HG02623 (cell line): ENCODE measurements at regions not wholly inside any gene's neighbourhood (a gene's known extent, or its start where the extent isn't known, plus 50 kb on each side); places are given as distances from the start of the nearest gene placed in this dataset.
"Not testable (repeated sequence)": the region's sequence is repeated elsewhere in the genome, so short reads cannot be mapped to it uniquely, and the experiment has no call there.

Experiments
- ATAC-seq: cut with Tn5 transposase; IDR thresholded peaks from one replicate; pipeline ENCODE4 v1.9.1; 2021; ENCODE audit warnings: moderate library complexity; ENCODE audit not compliant: unreplicated experiment

- ATAC-seq, result no peak
Observed at GRCh38 chr1:172795741-172796140, 136.8 kb downstream of the FASLG start.

DNA sequence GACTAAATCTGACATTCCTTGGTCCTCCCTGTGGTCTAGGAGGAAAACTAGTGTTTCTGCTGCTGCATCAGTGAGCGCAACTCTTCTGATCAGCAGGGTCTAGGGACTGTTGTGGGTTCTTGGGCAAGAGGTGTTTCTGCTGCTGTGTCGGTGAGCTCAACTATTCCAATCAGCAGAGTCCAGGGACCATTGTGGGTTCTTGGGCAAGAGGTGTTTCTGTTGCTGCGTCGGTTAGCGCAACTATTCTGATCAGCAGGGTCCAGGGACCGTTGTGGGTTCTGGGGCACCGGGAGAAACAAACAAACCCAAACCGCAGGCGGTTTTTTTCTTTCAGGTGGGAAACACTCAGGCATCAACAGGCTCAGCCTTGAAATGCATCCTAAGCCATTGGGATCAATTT is 140.9 kb downstream of the FASLG start:
- ATAC-seq, result not testable (repeated sequence)

DNA sequence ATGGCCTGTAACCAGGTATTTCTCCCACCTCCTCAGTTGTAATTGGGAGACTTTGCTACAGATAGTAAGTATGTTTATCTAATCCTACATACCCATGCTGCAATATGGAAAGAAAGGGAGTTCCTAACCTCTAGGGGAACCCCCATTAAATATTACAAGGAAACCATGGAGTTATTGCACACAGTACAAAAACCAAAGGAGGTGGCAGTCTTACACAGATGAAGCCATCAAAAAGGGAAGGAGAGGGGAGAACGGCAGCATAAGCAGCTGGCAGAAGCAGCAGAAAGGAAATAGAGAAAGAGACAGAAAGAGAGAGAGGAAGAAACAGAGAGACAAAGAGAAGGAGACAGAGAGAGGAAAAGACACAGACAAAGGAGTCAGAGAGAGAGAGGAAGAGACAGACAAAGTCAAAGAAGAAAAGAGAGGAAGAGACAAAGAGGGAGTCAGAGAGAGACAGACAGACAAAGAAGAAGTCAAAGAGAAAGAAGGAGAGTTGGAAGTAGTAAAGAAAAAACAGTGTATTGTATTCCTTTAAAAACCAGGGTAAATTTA is 142.9 kb downstream of the FASLG start:
- no peak for ATAC-seq

GRCh38 chr1:172809750-172810149 is 150.8 kb downstream of the FASLG start:
- no peak for ATAC-seq

DNA sequence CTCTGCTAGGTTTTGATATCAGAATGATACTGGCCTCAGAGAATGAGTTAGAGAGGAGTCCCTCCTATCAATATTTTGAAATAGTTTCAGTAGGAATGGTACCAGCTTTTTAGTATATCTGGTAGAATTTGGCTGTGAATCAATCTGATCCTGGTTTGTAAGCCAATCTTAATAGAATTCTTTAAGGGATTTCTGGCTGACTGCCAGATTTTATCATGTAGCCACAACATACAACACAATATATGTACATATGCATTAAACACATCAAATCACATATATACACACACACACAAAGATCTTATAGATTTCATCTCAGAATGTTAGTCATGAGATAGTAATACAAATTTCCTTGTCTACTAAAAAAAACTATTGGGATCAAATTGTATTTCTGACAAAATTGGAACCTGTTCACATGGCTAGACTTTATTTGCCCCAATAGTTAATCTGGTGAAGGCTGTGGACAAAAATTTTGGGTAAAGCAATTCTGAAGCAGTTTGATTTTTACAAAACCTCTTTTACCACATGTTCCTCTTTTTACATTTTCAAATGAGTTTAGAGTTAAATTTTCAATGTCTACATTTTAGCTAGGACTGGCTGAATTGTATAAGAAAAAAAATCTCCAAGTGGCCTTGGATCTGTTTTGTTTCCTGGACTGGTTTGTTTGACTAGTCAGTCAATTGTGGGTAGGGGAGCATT is 151.7 kb downstream of the FASLG start:
- ATAC-seq, result no peak

- no peak for ATAC-seq
Observed at GRCh38 chr1:172811694-172812093, 152.8 kb downstream of the FASLG start.

- ATAC-seq, result no peak
Observed at GRCh38 chr1:172812118-172812517, 153.2 kb downstream of the FASLG start.

- ATAC-seq, result no peak
Observed at GRCh38 chr1:172813330-172813729, 154.4 kb downstream of the FASLG start.

DNA sequence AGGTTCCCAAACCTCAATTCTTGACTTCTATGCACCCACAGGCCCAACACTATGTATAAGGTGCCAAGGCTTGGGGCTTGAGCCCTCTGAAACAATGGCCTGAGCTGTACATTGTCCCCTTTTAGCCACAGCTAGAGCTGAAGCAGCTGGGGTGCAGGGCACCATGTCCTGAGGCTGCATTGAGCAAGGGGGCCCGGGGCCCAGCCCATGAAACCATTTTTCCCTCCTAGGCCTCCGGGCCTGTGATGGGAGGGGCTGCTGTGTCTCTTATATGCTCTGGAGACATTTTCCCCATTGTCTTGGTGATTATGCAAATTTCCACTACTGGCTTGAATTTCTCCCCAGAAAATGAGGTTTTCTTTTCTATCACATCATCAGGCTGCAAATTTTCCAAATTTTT is 155.5 kb downstream of the FASLG start:
- no peak for ATAC-seq

DNA sequence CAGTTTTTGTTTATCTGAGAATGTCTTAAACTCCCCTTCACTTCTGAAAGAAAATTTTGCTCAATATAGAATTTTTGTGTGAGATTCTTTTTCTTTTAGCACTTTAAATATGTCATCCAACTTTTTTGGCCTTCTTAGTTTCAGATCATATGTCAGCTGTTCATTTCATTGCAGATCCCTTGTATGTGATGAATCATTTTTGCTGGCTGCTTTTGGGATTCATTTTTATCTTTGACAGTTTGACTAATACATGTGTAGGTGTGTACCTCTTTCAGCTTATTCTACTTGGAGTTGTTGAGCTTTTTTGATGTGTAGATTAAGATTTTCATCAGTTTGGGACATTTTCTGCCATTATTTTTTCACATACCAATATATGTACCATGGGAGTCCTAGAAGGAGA is 156.8 kb downstream of the FASLG start:
- no peak for ATAC-seq

- ATAC-seq, result peak; percentile 85
Observed at GRCh38 chr1:172818841-172819527, 160.1 kb downstream of the FASLG start.

- ATAC-seq, result no peak
Observed at GRCh38 chr1:172820475-172821158, 161.7 kb downstream of the FASLG start.

- no peak for ATAC-seq
Observed at GRCh38 chr1:172821609-172822274, 162.8 kb downstream of the FASLG start.

- ATAC-seq, result no peak
Observed at GRCh38 chr1:172822886-172823285, 164.0 kb downstream of the FASLG start.

- no peak for ATAC-seq
Observed at GRCh38 chr1:172823534-172823933, 164.6 kb downstream of the FASLG start.

DNA sequence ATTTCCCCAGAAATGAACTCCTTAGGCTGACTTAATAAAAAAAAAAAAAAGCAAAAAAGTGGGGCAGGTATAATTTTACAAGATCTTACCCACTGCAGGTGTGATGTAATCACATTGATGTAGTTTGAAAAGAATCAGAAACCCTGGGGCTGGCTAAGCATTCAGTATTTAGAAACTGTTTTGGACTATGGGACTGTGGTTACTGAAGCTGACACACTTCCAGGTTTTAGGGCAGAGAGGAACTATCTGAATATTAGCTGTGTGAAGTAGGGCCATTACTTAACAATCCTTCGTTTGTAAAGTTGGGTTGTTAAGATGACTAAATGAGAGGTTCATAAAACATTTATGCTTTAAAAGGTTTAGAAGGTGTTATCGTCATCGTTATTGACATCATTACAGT is 165.3 kb downstream of the FASLG start:
- no peak for ATAC-seq

- ATAC-seq, result no peak
Observed at GRCh38 chr1:172826096-172826741, 167.3 kb downstream of the FASLG start.

- no peak for ATAC-seq
Observed at GRCh38 chr1:172827301-172827700, 168.4 kb downstream of the FASLG start.

DNA sequence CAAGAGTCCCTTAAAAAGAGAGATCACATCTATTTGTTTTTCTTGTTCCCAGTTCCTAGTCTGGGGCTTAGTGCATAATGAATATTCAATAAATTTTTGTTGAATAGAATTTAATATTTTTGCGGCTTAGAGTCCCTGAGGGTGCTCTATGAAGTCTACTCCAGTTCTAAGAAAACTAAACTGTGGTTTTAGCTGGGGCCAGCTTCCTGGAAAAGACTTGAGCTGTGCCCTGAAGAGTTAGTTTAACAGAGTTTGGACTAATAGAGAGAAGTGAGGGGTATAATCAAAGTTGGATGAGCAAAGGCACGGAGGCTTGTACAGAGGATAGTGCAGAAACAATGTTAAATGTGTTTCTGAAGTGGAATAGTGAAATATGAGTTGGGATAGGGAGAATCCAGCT is 168.9 kb downstream of the FASLG start:
- no peak for ATAC-seq

DNA sequence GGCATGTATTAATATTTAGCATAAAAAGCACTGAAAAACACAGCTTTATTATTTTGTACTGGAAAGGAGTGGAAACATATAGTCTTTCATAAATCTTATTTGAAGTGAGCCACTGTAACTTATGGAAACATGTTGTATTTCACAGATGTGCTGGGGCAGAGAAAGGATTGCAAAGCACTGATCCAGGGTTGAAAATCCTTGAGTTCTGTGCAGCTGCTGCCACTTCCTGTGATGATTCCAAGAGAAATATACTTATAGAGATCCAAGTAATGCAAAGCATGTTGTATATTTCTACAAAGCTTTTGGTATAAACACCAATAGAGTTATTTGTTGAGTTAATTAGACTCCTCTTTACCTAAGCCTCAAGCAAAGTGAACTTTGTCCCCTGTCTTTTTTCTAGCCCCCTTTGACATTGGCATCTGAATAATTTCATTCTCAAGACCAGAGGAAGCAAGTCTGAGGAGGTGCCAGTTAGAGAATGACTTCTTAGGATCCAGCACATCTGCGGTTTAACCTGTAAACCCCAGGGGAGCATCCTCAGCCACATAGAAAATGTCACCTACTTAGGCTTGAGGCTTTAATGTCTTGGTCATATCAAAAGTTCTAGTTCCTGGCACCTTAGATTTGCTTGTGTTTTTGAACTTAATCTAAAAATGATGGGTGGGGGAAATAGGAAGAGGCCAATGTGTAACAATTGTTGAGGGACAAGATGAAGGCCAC is 173.3 kb downstream of the FASLG start:
- no peak for ATAC-seq
